Left renal pelvis (tissue), 4 donors: ENCODE measurements at regions not wholly inside any gene's neighbourhood (a gene's known extent, or its start where the extent isn't known, plus 50 kb on each side); places are given as distances from the start of the nearest gene placed in this dataset.
"Not testable (repeated sequence)": the region's sequence is repeated elsewhere in the genome, so short reads cannot be mapped to it uniquely, and the experiment has no call there.

Experiments
- DNase-seq, 4 donors: peaks; one replicate each; pipeline ENCODE4 v3.0.0-alpha.2; 2013; ENCODE audit warnings: low read depth in 4 of 4, low spot score in 3 of 4

GRCh38 chr13:31515427-31515826 is 223.9 kb upstream of the RXFP2 start:
- no peak for DNase-seq

GRCh38 chr13:31517599-31517998 is 221.7 kb upstream of the RXFP2 start:
- no peak for DNase-seq

- DNase-seq: no peak
Observed at GRCh38 chr13:31518645-31519044, 220.7 kb upstream of the RXFP2 start.

- DNase-seq: no peak
Observed at GRCh38 chr13:31521435-31521834, 217.9 kb upstream of the RXFP2 start.

- no peak for DNase-seq
Observed at GRCh38 chr13:31522396-31522795, 216.9 kb upstream of the RXFP2 start.

- no peak for DNase-seq
Observed at GRCh38 chr13:31528176-31528575, 211.2 kb upstream of the RXFP2 start.

- no peak for DNase-seq
Observed at GRCh38 chr13:31528758-31529157, 210.6 kb upstream of the RXFP2 start.

GRCh38 chr13:31530922-31531321 is 208.4 kb upstream of the RXFP2 start:
- DNase-seq: no peak

- DNase-seq: no peak
Observed at GRCh38 chr13:31537052-31537451, 202.3 kb upstream of the RXFP2 start.

- no peak for DNase-seq
Observed at GRCh38 chr13:31538067-31539042, 201.0 kb upstream of the RXFP2 start.

GRCh38 chr13:31540281-31540680 is 199.0 kb upstream of the RXFP2 start:
- DNase-seq: no peak

GRCh38 chr13:31543190-31543589 is 196.1 kb upstream of the RXFP2 start:
- no peak for DNase-seq

GRCh38 chr13:31545616-31546015 is 193.7 kb upstream of the RXFP2 start:
- no peak for DNase-seq

GRCh38 chr13:31556376-31556775 is 182.9 kb upstream of the RXFP2 start:
- no peak for DNase-seq

- not testable (repeated sequence) for DNase-seq
Observed at GRCh38 chr13:31584221-31584620, 155.1 kb upstream of the RXFP2 start.

- no peak for DNase-seq
Observed at GRCh38 chr13:31587698-31588266, 151.5 kb upstream of the RXFP2 start.

- no peak for DNase-seq
Observed at GRCh38 chr13:31588316-31588715, 151.0 kb upstream of the RXFP2 start.

GRCh38 chr13:31588893-31589292 is 150.4 kb upstream of the RXFP2 start:
- DNase-seq: no peak

- no peak for DNase-seq
Observed at GRCh38 chr13:31591642-31592233, 147.6 kb upstream of the RXFP2 start.

- no peak for DNase-seq
Observed at GRCh38 chr13:31594056-31594455, 145.3 kb upstream of the RXFP2 start.

GRCh38 chr13:31595563-31595962 is 143.8 kb upstream of the RXFP2 start:
- DNase-seq: no peak

- DNase-seq: no peak
Observed at GRCh38 chr13:31598990-31599389, 140.3 kb upstream of the RXFP2 start.
